ENCODE measurements at regions not wholly inside any gene's neighbourhood (a gene's known extent, or its start where the extent isn't known, plus 50 kb on each side); places are given as distances from the start of the nearest gene placed in this dataset.

DNA sequence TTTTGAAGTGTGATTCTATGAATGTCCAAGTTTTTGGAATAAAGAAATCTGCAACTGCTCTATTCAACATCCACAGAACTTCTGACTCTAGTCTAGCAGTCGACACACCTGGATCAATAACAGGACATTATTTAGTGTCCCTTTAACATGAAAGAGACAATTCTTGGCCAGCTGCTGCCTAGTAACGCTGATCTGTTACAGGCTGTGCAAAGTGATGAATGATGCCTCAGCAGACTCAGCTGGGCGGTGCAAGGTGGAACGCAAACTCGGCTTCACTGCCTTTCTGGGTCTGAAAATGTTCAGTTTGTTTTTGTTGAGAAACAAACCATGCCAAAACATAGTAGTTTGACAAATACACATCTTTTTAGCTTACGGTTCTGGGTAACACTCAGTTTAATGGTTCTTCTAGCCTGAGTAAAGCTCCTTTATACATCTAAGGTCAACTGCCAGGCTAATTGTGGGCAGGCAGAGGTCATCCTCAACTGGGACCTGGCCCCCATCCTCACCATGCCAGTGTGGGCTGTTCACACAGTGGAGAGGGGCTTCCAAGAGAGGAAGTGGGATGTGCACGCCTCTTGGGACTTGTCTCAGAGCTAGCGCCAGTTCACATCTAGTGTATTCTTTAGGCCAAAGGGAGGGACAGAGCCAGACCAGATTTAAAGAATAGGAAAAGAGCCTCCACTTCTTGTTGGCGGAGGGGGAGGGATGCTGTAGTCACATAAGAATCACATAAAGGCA is 879.7 kb downstream of the QKI start:
- DNase-seq (ENCODE audit: low spot score) = no peak

DNA sequence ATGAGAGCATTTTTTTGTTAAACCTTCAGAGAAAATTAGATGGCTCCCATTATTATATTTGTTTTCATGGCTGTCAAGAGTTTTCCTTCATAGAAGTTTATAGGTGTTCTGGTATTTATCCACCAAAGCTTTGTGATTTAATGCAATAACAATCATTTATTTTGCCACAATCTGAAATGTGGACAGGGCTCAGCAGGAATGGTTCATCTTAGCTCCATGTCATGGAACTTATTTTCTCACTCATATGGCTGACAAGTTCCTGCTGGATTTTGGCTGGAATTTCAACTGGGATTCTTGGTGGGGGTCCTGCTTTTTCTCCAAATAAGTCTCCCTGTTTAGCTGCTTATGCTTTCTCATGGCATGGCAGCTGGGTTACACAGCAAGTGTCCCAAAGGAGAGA is 876.7 kb downstream of the QKI start:
- DNase-seq (ENCODE audit: low spot score) = no peak

DNA sequence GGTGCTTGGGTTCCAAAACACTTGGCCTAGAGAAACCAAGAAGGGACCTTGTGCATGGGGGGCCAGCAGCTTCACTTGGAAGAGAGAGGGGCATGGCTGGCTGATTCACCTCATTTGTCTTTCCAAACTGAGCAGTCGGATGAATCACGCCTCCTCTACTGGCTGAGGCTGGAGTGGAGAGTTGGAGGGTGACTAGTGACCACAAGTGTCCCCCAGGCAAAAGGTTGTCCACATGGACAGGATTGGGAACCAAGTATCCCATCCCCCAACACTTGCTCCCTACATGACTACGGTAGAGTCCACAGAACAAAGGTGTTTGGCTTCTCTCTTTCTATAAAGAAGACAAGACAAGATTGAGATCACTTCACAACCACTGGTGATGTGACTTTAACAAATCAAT is 875.6 kb downstream of the QKI start:
- DNase-seq (ENCODE audit: low spot score) = no peak

DNA sequence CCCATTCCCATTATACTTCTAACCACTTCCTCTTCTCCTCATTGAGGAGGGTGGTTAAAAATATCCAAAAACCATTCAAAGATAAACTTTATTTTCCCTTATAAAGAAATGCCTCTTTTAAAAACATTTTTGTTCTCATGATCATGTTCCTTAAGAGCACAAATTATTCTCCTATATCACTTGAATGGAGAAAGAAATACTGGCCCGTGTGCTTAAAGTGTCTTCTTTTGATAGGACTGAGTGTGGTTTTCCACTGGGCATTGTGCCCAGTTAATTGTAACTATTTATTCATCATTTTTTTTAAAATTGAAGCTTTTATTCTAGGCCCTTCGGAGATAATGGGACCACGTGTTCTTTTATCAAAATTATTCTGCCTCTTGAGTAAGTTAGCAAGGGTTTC is 871.5 kb downstream of the QKI start:
- DNase-seq (ENCODE audit: low spot score) = no peak

DNA sequence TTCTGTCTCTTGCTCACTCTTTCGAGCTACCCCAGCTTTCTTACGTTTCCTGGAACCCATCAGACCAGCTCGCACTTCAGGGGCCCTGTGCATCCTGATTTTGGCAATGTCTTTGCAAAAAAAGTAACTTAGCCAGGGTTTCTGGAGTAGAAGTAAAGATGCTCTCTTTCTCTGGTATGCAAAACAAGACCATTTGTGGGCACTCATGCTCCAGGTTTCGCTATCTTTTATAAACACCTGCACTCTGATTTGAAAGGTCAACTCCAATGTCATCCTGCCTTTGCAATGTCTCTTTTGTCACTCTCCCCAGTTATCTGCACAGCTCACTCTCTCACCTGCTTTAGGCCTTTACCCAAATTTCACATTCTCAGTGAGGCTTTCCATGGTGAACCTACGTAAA is 869.1 kb downstream of the QKI start:
- no peak for DNase-seq (ENCODE audit: low spot score)

DNA sequence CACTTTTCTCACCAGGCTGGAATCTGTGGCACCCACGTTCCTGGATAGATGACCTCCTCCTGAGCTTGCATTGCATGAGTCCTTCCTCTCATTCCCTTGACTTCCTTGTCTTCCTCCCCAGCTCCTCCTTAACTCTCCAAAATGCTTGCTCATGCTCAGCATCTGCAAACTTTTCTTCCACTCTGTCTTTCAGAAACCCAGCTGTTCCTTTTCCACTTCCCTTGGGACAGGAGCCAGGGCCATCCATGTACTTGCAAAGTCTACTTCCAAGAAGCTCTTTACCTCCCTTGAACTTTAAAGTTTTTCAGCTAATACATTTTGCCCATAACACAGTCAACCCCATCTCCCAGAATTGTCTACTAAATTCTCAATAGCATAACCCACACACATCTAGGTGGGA is 861.7 kb downstream of the QKI start:
- DNase-seq (ENCODE audit: low spot score) = no peak

DNA sequence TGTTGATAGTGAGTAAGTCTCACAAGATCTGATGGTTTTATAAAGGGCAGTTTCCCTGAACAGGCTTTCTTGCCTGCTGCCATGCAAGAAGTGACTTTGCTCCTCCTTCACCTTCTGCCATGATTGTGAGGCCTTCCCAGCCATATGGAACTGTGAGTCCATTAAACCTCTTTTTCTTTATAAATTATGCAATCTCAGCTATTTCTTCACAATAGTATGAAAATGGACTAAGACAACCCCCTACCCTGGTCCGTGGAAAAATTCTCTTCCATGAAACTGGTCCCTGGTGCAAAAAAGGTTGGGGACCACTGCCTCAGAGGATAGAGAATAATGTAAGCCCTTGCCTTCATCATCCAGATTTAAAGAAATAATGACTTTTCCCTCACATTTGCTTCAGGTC is 861.3 kb downstream of the QKI start:
- DNase-seq (ENCODE audit: low spot score) = no peak

DNA sequence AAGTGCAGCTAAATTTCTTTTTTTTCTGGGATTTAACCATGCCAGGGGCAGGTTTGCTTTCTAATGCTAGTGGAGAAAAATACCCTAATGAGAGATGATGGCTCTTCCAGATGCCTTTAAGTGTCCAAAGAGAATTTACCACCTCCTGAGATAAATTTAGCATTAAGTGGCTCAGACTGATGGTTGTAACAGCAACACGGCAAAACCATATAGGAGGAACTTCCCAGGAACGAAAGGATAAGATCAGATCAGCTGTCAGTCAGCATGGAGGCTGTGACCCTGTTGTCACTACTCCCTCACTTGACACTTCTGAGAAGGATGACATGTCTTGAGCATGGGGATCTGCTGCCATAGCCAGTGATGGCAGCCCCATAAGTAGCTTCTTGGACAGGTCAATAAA is 860.0 kb downstream of the QKI start:
- no peak for DNase-seq (ENCODE audit: low spot score)

DNA sequence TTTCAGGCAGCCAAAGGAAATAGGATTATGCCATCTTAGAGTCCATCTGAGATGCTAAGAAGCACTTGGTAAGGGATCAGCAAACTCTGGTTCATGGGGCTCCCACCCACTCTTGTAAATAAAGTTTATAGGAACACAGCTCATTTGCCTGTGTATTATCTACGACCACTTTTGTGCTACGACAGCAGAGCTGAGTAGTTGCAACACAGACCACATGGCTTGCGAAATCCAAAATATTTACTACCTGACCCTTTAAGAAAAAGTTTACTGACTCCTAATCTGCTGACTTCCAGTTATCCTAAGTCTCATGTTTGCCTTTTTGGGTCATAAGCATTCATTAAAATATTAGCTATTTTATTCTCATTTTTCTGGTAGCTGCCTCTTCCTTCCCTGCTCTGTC is 859.0 kb downstream of the QKI start:
- no peak for DNase-seq (ENCODE audit: low spot score)

DNA sequence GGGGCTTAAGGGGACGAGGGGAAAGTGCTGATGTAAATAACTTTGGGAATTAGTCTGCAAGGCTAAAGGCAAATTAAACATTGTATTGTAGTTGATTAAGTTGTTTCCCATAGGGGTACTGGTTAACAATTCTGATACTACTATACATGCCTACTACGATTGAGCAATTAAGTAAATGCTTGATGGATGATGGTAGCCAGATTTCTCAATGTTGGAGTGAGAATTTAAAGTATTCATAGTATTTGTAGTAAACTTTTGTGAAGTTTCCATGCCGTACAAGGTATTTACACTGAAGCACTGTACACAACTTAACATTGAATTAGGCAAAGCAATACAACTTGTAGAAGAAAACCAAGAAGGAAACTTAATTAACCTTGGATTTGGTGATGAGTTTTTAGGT is 852.3 kb downstream of the QKI start:
- no peak for DNase-seq (ENCODE audit: low spot score)

DNA sequence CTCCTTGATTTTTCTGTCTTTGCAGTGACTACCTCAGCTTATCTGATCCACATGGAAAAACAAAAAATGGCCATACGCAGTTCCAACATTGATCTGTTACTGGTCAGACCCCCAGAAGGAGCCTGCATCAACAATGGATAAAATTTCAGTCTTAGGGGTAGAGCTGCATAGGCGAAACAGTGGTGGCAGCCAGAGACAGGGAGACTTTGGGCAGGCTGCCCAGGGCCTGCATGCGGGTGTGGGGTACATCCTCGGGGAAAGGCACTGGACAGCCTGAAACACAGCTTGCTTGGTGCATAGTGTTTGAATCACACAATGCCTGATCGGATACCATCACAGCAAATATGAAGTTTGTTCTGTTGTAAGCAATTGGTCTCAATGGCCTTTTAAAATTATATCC is 847.8 kb downstream of the QKI start:
- no peak for DNase-seq (ENCODE audit: low spot score)

DNA sequence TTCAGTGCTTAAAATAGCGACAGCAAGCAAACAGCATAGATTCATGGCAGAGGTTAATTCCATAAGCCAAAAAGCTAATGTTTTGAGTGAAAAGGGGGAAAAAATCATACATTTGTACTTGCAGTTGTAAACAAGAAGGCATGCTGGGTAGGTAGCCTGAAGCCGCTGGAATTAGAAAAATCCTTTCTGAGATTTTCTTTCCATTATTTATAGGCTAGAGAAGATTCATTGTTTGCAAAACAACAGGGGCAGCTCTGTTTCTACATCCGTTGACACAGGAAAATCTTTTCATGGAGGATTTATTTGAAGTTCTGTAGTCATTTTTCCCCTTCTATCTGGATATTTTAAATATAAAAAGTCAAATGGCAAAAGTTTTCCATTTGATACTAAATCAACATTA is 843.9 kb downstream of the QKI start:
- DNase-seq (ENCODE audit: low spot score) = no peak

DNA sequence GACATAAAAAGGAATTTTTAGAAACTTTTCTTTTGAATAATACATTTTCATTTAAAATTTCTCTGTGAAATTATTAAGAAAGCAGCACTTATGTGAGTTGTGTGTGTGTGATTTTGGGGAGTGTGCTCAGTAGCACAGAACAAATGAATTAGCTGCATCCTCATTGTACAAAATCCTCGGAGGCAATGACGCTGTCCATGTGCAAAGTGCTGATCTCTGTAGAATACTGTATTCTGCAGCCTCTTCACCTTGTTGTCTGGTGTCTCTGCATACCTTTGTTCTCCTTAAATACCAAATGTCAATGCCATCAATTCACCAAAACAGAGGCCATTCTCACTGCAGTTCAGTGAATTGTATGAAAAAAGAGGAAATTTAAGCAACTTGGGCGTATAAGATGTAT is 838.4 kb downstream of the QKI start:
- no peak for DNase-seq (ENCODE audit: low spot score)

DNA sequence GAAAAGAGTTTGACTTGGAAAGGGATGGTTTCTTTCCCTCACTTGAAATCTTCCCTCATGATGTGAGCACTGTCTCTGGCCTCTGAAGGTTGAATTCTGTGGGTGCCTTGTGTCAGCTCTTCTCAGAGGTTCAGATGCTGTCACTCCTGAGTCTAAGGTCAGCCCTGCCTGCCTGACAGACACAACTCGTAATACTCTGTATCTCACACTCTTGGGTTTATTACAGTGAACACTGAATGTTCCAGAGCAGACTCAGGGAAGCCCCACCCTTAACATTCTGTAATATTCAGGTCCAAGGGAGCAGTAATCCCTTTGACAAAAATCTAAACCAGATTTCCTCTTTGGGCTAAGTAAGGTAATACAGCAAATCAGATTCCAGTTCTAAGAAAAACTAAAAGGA is 837.8 kb downstream of the QKI start:
- no peak for DNase-seq (ENCODE audit: low spot score)

DNA sequence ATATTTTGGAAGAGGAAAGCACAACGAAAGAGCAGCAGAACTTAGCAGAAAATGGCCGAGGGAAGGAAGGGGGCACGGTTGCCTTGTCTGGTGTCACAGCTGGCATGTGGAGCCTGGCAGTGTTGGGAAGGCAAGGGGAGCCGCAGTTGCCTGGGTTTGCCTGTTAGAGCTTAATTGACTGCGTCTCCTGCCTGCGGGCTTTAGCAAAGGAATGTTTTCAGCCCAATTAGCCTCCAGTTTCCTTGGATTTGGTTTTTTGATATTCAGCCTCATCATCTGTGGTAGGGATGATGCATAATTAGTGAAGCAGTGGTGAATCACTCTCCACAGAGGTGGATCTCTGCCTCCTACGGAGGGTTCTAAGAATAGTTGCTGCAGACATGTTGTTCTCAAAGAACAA is 832.6 kb downstream of the QKI start:
- peak; percentile 49 for DNase-seq (ENCODE audit: low spot score)

DNA sequence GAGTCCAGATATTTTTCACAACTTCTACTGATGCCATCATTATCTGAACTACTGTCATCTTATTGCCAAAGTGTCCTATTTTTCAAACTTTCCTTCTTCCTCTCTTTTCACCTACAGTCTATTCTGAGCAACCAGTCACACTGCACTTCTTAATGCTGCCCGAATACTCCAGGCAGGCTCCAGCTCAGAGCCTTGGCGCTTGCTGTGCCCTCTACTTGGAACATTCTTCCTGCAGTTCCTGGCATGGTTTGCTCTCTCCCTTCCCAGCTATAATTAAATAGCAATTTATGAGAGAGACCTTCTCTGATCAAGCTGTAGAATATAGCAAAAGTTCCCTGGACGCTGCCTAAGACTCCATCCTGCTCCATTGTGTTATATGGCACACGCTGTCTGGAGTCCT is 831.6 kb downstream of the QKI start:
- no peak for DNase-seq (ENCODE audit: low spot score)

DNA sequence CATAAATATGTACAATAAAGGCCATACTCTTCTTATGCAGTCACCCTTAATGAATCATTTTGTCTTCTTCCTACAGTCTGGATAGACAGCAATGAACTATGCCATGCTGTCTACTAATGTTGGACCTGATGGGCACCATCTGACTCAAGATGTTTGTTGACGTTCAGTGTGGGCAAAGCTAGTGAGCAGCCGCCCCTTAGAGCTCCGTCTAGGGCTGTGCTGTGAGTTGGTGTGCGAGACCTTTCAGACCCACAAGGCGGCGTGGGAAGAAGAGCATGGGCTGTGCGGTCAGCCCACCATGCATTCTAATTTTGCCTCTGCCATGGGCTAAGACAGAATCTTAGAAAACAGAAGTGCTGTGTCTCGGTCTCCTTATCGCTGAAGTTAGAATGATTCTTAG is 829.4 kb downstream of the QKI start:
- DNase-seq (ENCODE audit: low spot score) = no peak

DNA sequence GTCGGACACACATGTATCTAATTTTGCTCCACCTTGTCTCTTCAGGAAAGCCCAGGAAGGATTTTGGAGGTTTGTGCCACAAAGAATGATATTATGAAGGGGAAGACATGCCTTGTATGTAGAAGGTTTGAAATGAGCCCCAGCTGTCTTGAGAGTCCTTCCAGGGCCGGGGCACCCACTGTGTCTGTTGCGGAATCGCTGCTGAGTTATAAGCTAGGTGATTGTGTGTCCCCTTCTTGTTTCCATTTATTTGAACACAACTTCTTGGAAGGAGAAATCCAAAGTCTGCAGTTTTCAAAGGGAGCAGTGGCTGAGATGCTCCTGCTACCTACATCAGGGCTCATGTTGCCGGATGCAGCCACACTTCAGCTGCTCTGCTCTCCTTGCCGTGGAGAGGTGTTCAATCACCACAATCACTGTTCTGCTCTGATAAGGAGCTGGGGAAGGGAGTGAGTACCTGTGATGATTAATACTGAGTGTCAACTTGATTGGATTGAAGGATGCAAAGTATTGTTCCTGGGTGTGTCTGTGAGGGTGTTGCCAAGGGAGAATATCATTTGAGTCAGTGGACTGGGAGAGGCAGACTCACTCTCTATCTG is 828.6 kb downstream of the QKI start:
- no peak for DNase-seq (ENCODE audit: low spot score)

DNA sequence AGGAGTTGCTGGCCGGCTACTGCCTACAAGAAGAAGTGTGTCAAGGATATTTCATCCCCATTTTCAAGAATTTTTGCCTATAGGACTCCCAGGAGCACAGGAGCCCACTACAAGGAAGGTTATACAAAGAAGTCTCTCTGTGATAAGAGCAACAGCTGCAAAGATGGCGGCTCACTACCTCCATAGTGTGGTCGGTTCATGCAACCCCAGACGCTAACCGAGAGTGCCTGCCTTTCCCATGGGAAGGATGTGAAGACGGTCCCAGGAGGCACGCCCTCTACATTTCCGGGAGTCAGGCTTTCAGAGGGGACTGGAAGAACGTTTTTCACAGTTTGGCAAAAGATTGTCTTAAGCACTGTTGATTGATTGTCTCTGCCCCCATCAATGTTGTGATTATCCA is 816.3 kb downstream of the QKI start:
- DNase-seq (ENCODE audit: low spot score) = no peak

DNA sequence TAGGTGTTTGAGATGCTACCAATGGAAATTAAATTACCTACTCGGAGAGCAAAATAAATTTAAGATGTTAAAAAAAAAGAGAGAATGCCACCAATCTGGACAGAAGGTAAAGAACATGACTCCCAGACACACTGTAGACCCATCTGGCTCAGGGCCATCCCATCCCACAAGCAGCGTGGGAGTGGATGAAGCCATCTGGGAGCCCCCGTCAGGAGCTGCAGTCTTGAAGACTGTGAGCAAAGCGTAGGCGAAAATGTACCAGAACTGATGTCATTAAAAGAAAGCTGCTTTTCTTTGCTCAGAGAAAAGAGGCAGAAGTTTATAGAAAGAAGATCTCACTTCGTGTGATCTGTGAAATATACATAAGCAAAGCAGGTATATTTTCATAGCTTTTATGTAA is 815.7 kb downstream of the QKI start:
- DNase-seq (ENCODE audit: low spot score) = no peak

DNA sequence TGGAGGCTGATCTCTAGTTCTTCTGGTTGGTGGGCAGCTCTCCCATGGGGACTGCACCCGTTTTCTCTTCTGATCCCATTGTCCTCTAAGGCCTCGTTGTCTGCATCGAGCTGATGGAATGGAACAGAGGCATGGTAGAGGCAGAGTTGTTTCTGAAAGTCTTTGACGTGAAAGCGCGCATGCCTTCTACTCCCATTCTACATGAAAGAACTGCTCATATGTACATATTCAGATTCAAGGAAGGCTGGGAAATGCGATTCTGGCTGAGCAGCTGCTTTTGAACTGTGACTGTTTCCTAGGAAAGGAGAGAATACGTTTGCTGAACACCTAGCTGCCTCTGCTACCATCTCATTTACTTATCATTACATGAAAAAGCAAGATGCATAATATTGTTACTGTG is 815.2 kb downstream of the QKI start:
- no peak for DNase-seq (ENCODE audit: low spot score)

DNA sequence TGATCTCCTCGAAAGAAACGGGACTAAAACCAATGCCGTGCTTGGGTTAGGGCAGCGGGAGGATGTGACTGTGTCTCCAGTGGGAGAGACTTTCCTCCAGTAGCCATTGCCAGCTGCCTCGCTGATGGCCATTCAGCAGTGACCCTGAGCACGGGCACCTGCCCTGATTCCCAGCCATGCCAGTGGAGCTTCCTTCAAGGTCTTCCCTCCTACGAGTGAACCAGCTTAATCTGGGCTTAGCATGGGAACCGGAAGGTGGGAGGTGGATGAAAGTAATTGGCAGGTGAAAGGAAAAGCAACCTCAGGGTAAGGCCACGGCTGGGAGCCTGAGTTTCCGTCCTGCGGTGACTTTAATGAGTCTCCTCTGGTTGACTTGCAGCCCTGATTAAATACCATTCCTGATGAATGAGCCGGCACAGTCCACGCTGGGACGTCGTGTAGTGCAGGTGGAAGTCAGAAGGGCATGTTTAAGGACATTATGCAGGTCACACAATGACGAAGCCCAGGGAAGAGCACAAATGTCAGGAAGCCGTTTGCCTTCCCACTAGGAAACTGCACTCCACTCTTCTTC is 813.5 kb downstream of the QKI start:
- DNase-seq (ENCODE audit: low spot score) = no peak

DNA sequence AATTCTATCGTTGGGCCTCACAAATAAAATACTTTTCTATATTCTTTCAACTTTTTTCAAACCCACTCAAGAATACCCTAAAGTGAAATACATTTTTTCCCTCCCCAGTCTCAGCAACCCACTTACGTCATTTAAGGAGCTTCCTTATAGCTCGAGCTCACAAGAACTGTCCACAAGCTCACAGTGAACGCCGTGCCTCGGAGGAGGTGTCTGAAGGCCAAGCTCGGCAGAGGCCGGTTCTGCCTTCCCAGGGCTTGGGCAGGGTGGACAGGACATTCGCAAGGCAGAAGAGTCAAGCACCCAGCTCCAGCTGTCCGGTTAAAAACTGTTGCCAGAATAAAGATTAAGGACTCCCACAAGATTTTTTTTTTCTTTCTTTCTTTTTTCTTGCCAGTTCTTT is 802.3 kb downstream of the QKI start:
- no peak for DNase-seq (ENCODE audit: low spot score)

DNA sequence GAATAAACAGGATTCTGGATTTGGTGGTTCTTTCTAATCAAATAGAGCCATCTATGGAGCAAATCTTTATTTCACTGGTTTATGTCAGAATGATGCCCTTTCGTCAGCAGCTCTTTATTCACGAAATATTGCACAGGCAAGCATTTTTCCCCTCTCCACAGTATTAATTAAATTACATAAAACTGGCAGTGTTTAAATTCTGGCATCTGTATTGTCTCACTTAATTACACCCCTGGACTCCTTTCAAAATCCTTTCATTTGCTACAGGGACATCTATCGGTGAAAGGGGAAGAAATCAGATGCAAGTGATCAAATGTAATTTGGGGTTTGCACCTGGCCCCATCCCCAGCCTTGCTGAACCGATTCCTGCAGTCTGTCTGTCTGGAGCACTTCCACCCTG is 801.9 kb downstream of the QKI start:
- DNase-seq (ENCODE audit: low spot score) = no peak
